ENCODE measurements at regions not wholly inside any gene's neighbourhood (a gene's known extent, or its start where the extent isn't known, plus 50 kb on each side); places are given as distances from the start of the nearest gene placed in this dataset.

DNA sequence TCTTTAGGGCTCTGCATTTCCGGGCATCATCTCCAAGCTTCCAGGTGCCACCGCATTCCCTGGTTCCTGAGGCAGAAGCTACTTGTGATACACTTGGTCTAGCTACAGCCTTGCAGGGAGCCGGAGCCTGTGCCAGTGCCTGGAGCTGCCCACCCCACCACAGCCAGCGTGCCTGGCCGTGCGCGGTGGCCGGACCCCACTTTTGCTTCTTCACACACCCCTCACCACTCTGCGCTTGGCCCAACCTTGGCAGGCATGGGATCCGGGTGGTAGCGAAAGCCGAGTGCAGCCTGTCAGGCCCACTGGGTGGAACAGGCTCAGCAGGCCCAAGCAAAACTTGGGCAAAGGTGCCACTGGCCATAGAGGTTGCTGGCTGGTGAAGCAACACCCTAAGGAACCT, 823.7 kb downstream of the GLUD2 start:
- no peak for TF ChIP-seq TCF12 (IDR thresholded peaks at IDR 0.05; ENCODE audit: low read depth)
- no peak for TF ChIP-seq CEBPB (IDR thresholded peaks at IDR 0.05)
- TF ChIP-seq EP300 (IDR thresholded peaks at IDR 0.05; ENCODE audit: borderline replicate concordance): no peak
